Stimulated activated CD8-positive, alpha-beta memory T cell treated with anti-CD3 and anti-CD28 coated beads, Interleukin-12 subunit alpha, Interleukin-12 subunit beta, amount 100 ng/mL, for 24 hours (primary cell): ENCODE measurements at regions not wholly inside any gene's neighbourhood (a gene's known extent, or its start where the extent isn't known, plus 50 kb on each side); places are given as distances from the start of the nearest gene placed in this dataset.

Experiments
- DNase-seq: peaks from one replicate; pipeline ENCODE4 v3.0.0-alpha.2; 2020; ENCODE audit errors: extremely low read depth

GRCh38 chr11:87428266-87428665 is 390.5 kb downstream of the TMEM135 start:
- no peak for DNase-seq

- no peak for DNase-seq
Measured at GRCh38 chr11:87425943-87426342, 388.2 kb downstream of the TMEM135 start.

GRCh38 chr11:87425391-87425790 is 387.7 kb downstream of the TMEM135 start:
- no peak for DNase-seq

GRCh38 chr11:87423161-87423560 is 385.4 kb downstream of the TMEM135 start:
- no peak for DNase-seq

GRCh38 chr11:87422566-87422965 is 384.8 kb downstream of the TMEM135 start:
- DNase-seq: no peak

GRCh38 chr11:87421422-87421821 is 383.7 kb downstream of the TMEM135 start:
- no peak for DNase-seq

GRCh38 chr11:87417951-87418350 is 380.2 kb downstream of the TMEM135 start:
- no peak for DNase-seq

GRCh38 chr11:87405843-87406242 is 368.1 kb downstream of the TMEM135 start:
- DNase-seq: no peak

- DNase-seq: no peak
Measured at GRCh38 chr11:87405356-87405755, 367.6 kb downstream of the TMEM135 start.

GRCh38 chr11:87401653-87402052 is 363.9 kb downstream of the TMEM135 start:
- DNase-seq: no peak

GRCh38 chr11:87399341-87399740 is 361.6 kb downstream of the TMEM135 start:
- DNase-seq: no peak

GRCh38 chr11:87398931-87399330 is 361.2 kb downstream of the TMEM135 start:
- DNase-seq: no peak

GRCh38 chr11:87397011-87397865 is 359.5 kb downstream of the TMEM135 start:
- DNase-seq: no peak

GRCh38 chr11:87394924-87395323 is 357.2 kb downstream of the TMEM135 start:
- no peak for DNase-seq

- no peak for DNase-seq
Measured at GRCh38 chr11:87392665-87393064, 354.9 kb downstream of the TMEM135 start.

- no peak for DNase-seq
Measured at GRCh38 chr11:87391496-87391895, 353.8 kb downstream of the TMEM135 start.

- no peak for DNase-seq
Measured at GRCh38 chr11:87384078-87384729, 346.5 kb downstream of the TMEM135 start.

GRCh38 chr11:87374038-87374807 is 336.5 kb downstream of the TMEM135 start:
- no peak for DNase-seq
